ENCODE measurements at regions not wholly inside any gene's neighbourhood (a gene's known extent, or its start where the extent isn't known, plus 50 kb on each side); places are given as distances from the start of the nearest gene placed in this dataset.

DNA sequence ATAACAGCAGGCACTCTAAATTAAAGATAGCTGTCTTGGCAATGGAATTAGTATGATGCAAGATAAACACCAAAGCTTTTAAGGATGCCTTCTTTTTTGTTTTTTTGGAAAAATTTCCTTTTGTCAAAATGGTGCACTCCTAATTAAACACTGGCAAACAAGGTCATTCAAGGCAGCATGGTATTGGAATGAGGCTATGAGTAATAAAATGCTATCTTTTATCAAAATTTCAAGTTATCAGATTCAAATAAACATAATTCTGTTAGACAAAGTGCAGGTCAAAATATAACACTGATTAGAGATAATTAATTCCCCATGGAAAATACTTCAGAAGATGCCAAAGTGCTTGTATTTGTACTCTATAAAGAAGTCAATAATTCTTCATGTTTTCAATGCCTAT lies 514.1 kb downstream of the TENT5A start:
- Mint-ChIP-seq H3K4me1 (ENCODE audit: low read depth) (peaks cover 1% of the 10 kb centered on the region), H3K36me3 (ENCODE audit: low read depth) (no peaks in the 10 kb centered on the region), H3K27ac (no peak overlapping the region), H3K4me3 (no peak overlapping the region), H3K27me3 (ENCODE audit: low read depth) (no peaks in the 10 kb centered on the region), H3K9me3 (no peaks in the 10 kb centered on the region)
- no peak for DNase-seq (ENCODE audit: low spot score)

DNA sequence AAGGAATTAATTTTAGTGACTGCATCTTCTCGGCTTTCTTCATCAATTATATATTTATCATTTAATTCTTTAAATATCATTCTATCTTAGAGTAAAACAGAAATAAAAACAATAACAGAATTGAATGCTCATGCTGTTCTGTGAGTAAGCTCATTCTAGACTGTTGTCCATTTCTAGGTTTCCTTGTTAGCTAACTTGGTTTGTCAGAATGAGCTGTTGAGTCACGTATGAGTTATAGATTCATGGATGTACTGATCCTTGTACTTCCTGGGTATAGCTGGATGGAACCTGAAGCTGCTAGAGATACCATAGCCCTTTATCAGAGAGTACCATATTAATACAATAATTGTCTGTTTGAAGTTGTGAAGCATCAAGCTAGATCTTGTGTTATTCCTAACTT lies 515.3 kb downstream of the TENT5A start:
- Mint-ChIP-seq H3K27me3 (ENCODE audit: low read depth) (no peaks in the 10 kb centered on the region), H3K4me1 (ENCODE audit: low read depth) (peaks cover 1% of the 10 kb centered on the region), H3K4me3 (no peak overlapping the region), H3K36me3 (ENCODE audit: low read depth) (no peaks in the 10 kb centered on the region), H3K9me3 (no peaks in the 10 kb centered on the region), H3K27ac (no peak overlapping the region)
- no peak for DNase-seq (ENCODE audit: low spot score)

DNA sequence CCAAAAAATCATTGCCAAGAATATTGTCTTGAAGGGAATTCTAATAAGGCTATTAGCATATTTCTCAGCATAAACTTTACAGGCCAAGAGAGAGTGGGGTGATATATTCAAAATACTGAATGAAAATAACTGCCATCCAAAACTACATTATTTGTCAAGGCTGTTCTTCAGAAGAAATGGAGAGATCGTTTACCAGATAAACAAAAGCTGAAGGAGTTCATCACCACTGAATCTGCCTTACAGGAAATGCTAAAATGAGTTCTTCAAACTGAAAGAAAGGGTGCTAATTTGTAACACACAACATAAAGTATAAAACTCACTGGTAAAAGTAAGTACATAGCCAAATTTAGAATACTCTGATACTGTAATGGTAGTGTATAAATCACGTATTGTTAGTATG lies 517.0 kb downstream of the TENT5A start:
- no peak for DNase-seq (ENCODE audit: low spot score)
- H3K27me3 Mint-ChIP-seq (ENCODE audit: low read depth), result no peaks in the 10 kb centered on the region
- peaks cover 1% of the 10 kb centered on the region for H3K4me1 Mint-ChIP-seq (ENCODE audit: low read depth)
- no peak overlapping the region for H3K4me3 Mint-ChIP-seq
- no peaks in the 10 kb centered on the region for H3K36me3 Mint-ChIP-seq (ENCODE audit: low read depth)
- no peaks in the 10 kb centered on the region for H3K9me3 Mint-ChIP-seq
- H3K27ac Mint-ChIP-seq, result no peak overlapping the region

DNA sequence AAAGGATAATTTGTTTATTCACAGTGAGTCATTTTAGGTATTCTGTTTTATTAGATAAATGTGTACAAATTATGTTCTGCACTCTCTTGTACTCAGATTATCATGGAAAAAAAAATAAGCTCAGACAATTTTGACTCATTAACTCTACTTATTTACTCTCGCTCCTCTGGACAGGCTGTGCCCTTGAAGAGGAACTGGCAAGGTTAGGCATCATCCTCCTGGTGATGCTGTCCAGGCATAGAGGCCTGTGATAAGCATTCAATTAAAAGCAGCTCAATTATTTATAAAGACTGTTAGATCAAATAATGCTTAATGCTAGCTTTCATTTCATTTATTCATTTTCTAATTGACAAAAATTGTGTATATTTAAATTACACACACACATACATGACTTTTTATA lies 518.5 kb downstream of the TENT5A start:
- Mint-ChIP-seq H3K27me3 (ENCODE audit: low read depth) (no peaks in the 10 kb centered on the region), H3K36me3 (ENCODE audit: low read depth) (no peaks in the 10 kb centered on the region), H3K4me3 (no peak overlapping the region), H3K27ac (no peak overlapping the region), H3K4me1 (ENCODE audit: low read depth) (peaks cover 1% of the 10 kb centered on the region), H3K9me3 (no peaks in the 10 kb centered on the region)
- no peak for DNase-seq (ENCODE audit: low spot score)

DNA sequence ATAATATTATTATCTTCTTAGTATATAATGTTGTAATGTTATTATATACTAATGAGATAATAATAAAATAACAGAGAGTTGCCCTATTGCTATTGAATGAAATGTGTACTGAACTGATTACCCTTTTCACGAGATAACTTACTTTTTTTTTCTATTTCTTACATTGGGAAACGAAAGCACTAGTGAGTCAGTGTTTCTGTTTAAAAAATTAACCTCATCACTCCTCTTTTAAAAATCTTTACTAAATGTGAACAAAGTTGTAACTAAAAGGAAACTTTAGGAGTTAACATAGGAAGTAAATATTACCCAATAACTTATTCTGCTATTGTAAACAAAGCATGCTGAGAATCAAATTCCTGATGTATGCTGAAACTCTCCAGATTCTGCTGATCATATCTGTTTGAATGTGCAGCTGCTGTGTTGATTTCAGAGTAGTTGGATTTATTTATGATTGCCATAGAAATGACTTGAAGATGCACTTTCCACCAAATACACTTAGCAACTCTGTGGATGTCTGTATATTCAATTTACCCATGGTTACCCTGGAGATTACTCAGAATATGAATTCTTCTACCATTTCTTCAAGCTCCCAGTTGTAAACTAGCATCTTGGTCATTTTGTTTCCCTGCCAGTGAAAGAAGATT lies 523.4 kb downstream of the TENT5A start:
- no peak for DNase-seq (ENCODE audit: low spot score)
- Mint-ChIP-seq H3K36me3 (ENCODE audit: low read depth) (no peaks in the 10 kb centered on the region), H3K4me1 (ENCODE audit: low read depth) (no peaks in the 10 kb centered on the region), H3K9me3 (no peaks in the 10 kb centered on the region), H3K27ac (no peak overlapping the region), H3K27me3 (ENCODE audit: low read depth) (no peaks in the 10 kb centered on the region), H3K4me3 (no peak overlapping the region)

DNA sequence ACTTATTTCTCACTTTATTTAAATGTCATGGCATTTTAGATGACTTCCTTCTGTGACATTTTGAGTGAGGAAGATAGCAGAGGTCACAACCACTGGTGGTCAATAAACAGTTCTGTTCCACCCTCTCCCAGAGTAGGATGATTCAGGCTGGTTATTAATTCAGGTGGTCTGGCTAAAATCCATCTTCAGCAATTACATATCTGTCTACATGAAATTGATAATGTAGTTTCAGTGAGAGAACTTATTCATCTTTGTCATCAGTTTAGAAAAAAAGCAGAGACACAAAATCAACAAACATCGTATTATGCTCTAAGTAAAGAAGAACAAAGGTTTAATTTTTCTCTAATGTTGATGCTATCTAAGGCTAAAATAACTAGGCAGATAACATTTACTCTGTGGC lies 525.5 kb downstream of the TENT5A start:
- Mint-ChIP-seq H3K4me1 (ENCODE audit: low read depth) (no peaks in the 10 kb centered on the region), H3K36me3 (ENCODE audit: low read depth) (no peaks in the 10 kb centered on the region), H3K4me3 (no peak overlapping the region), H3K27ac (no peak overlapping the region), H3K9me3 (no peaks in the 10 kb centered on the region), H3K27me3 (ENCODE audit: low read depth) (no peaks in the 10 kb centered on the region)
- DNase-seq (ENCODE audit: low spot score), result no peak

DNA sequence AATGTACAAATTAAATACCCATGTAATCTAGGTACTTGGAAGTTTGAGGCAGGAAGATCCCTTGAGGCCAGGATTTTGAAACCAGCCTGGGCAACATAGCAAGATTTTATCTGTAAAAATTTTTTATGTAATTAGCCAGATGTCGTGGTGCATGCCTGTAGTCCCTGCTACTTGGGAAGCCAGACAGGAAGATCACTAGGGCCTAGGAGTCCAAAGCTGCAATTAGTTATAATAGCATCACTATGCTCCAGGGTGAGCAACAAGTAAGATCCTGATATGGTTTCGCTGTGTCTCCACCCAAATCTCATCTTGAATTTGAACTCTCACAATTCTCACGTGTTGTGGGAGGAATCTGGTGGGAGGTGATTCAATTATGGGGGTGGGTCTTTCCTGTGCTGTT lies 535.8 kb downstream of the TENT5A start:
- peaks cover 16% of the 10 kb centered on the region for H3K9me3 Mint-ChIP-seq
- H3K27ac Mint-ChIP-seq, result no peak overlapping the region
- H3K4me1 Mint-ChIP-seq (ENCODE audit: low read depth), result no peaks in the 10 kb centered on the region
- no peaks in the 10 kb centered on the region for H3K36me3 Mint-ChIP-seq (ENCODE audit: low read depth)
- H3K4me3 Mint-ChIP-seq, result no peak overlapping the region
- no peak for DNase-seq (ENCODE audit: low spot score)
- no peaks in the 10 kb centered on the region for H3K27me3 Mint-ChIP-seq (ENCODE audit: low read depth)

DNA sequence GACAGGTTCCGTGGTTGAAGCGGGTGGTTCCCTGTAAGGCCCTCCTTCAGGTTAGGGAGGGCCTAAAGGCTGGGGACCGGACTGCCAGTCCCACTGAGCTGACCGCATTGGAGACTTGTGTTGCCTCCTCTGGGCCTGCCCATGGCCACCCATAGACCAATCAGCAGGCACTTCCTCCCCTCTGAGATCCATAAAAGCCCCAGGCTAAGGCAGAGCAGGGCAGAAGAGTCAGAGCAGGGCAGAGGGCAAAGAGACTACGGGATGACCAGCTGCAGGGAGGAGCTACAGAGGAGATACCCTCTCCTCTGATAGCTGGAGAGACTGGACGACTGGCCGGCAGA lies 537.4 kb downstream of the TENT5A start:
- no peak overlapping the region for H3K27ac Mint-ChIP-seq

DNA sequence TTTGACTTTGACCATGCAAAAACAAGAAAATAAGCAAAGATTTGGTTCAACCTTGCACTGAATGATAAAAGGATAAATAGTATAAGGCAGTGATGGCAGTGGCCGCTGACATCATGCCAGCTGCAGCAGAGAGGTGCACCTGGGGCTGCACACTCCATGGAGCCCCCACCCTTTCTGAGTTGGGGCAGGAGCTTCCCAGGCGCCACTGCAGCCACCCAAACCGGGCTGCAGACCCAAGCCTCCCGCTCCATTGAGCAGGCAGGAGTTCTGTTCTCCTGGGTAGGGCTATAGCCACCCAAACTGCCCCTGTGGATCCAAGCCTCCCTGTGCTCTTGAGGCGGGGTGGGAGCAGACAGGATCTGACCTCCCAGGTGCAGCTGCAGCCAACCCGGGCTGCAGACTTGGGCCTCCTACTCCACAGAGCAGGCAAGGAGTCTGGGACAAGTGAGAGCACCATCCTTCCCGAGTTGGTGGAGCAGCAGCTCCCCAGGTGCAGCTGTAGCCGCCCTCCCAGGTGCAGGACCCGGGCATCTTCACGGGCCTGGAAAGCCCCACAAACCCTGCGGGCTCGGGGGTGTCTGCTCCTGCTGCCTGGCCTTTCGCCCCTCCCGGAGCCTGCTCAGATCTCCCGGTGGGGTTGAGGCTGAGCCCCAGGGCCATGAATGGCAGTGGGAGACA lies 537.9 kb downstream of the TENT5A start:
- Mint-ChIP-seq H3K9me3 (peaks cover 21% of the 10 kb centered on the region), H3K27ac (no peak overlapping the region), H3K4me1 (ENCODE audit: low read depth) (no peaks in the 10 kb centered on the region), H3K4me3 (no peak overlapping the region), H3K36me3 (ENCODE audit: low read depth) (no peaks in the 10 kb centered on the region), H3K27me3 (ENCODE audit: low read depth) (no peaks in the 10 kb centered on the region)
- DNase-seq (ENCODE audit: low spot score), result no peak

More for the DNA sequence above, 537.4 kb downstream of the TENT5A start:
- Mint-ChIP-seq H3K4me1 (ENCODE audit: low read depth) (no peaks in the 10 kb centered on the region), H3K27me3 (ENCODE audit: low read depth) (no peaks in the 10 kb centered on the region), H3K9me3 (peaks cover 21% of the 10 kb centered on the region), H3K4me3 (no peak overlapping the region), H3K36me3 (ENCODE audit: low read depth) (no peaks in the 10 kb centered on the region)
- no peak for DNase-seq (ENCODE audit: low spot score)

DNA sequence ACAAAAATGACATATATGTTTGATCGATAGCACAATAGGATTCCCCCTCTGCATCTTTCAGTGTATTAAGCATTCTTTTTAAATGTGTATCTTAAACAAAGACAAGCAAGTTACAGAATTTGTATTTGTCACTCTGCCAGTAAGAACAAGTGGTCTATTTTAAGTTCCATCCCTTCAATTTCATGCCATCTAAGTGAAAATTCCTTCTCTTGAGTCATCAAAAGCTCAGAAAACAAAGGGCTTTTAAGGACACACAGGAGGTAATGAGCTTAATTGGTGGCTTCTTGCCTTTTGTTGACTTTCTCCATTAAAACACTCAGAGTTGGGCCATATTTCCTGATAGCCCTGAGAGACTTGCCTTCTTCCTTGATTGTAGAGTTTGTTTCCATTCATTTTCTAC lies 547.8 kb downstream of the TENT5A start:
- no peak overlapping the region for H3K4me3 Mint-ChIP-seq
- no peak for DNase-seq (ENCODE audit: low spot score)
- H3K4me1 Mint-ChIP-seq (ENCODE audit: low read depth), result no peaks in the 10 kb centered on the region
- H3K27me3 Mint-ChIP-seq (ENCODE audit: low read depth), result no peaks in the 10 kb centered on the region
- H3K9me3 Mint-ChIP-seq, result peaks cover 5% of the 10 kb centered on the region
- H3K36me3 Mint-ChIP-seq (ENCODE audit: low read depth), result no peaks in the 10 kb centered on the region
- no peak overlapping the region for H3K27ac Mint-ChIP-seq

DNA sequence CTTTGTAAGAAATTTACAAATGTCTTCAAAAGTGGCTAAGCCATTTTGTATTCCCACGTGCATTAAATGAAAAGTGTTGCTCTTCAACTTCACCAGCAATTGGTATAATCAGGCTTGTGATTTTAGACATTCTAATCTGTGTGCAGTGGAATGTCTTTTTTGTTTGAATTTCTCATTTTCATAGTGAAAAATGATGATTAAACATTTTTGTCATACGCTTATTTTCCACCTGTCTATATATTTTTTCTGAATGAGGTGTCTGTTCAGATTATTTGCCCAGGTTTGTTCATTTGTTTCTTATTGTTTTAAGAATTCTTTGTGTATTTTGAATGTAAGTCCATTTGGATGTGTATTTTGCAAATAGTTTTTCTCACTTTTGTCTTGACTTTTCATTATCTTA lies 558.1 kb downstream of the TENT5A start:
- no peak overlapping the region for H3K27ac Mint-ChIP-seq
- no peaks in the 10 kb centered on the region for H3K36me3 Mint-ChIP-seq (ENCODE audit: low read depth)
- peaks cover 2% of the 10 kb centered on the region for H3K9me3 Mint-ChIP-seq
- H3K4me1 Mint-ChIP-seq (ENCODE audit: low read depth), result no peaks in the 10 kb centered on the region
- H3K27me3 Mint-ChIP-seq (ENCODE audit: low read depth), result no peaks in the 10 kb centered on the region
- no peak for DNase-seq (ENCODE audit: low spot score)
- H3K4me3 Mint-ChIP-seq, result no peak overlapping the region

DNA sequence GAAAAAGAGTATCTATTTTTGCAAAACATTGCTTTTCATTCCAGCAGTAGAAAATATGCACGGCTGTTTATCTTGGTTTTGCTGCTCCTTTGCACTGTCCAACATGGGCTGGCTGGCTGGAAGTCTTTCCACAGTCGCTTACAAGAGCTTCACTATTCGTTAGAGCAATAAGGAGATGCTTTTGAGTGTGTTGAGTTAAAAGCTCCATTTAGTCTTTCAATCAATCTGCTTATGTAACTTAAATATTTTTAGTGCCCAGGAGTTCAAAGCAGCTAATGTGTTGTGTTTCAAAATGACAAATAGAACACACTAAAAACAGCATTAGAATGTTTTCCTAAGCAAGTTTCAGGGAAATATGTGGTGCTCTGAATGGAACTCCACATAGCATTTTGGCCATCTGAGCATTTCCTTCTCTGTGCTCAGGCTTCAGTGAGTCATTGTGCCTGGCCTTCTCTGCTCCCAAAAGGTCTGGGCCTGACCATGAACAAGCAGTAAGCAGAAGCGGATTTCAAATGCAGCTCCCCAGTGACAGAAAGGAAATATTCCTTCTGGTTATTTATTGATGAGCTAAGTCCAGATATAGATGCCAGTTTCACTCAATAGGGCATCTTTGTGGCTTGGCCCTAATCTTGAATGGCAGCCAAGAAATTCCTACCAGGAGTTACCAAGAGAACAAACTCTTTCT lies 580.3 kb downstream of the TENT5A start:
- H3K27ac Mint-ChIP-seq, result no peak overlapping the region
- no peaks in the 10 kb centered on the region for H3K36me3 Mint-ChIP-seq (ENCODE audit: low read depth)
- no peaks in the 10 kb centered on the region for H3K27me3 Mint-ChIP-seq (ENCODE audit: low read depth)
- no peaks in the 10 kb centered on the region for H3K9me3 Mint-ChIP-seq
- H3K4me1 Mint-ChIP-seq (ENCODE audit: low read depth), result no peaks in the 10 kb centered on the region
- no peak for DNase-seq (ENCODE audit: low spot score)
- H3K4me3 Mint-ChIP-seq, result no peak overlapping the region

DNA sequence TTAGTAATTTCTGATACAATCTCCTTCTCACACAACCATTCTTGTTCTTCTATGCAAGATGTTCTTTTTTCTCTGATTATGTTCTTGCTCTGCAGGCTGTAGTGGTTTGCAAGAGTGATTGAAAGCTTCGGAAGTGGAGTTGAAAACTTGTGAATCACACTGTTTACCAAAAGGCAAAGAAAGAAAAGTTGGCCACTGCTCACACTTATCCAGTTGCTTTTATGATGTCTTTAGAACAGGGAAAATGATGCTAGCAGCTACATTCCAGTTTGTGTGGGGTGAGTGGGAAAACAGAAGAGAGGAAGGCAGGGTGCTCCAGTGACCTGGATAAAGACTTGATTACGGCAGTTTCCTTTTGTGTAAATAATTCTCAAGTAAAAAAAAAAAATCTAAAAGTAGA lies 583.3 kb downstream of the TENT5A start:
- H3K9me3 Mint-ChIP-seq, result no peaks in the 10 kb centered on the region
- no peak for DNase-seq (ENCODE audit: low spot score)
- H3K27me3 Mint-ChIP-seq (ENCODE audit: low read depth), result no peaks in the 10 kb centered on the region
- H3K27ac Mint-ChIP-seq, result no peak overlapping the region
- H3K36me3 Mint-ChIP-seq (ENCODE audit: low read depth), result no peaks in the 10 kb centered on the region
- no peak overlapping the region for H3K4me3 Mint-ChIP-seq
- H3K4me1 Mint-ChIP-seq (ENCODE audit: low read depth), result no peaks in the 10 kb centered on the region

DNA sequence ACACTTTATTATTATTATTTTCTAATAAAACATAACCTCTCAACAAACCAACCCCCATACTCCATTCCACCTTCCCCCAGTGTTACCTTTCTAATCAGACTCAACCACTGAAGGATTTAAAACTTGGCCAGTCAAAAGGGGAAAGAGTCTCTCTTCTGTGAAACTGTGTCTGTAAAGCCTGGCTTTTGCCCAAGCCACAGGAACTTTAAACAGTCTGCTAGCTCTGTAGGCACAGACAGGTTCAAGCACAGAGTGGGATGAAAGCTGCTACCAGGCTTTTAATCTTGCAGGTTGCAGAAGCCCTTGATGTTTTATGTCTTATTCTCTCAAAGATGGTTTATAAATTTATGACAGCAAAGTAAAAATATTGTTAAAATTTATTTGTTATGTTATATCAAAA lies 585.7 kb downstream of the TENT5A start:
- no peak overlapping the region for H3K4me3 Mint-ChIP-seq
- H3K4me1 Mint-ChIP-seq (ENCODE audit: low read depth), result no peaks in the 10 kb centered on the region
- H3K9me3 Mint-ChIP-seq, result no peaks in the 10 kb centered on the region
- no peaks in the 10 kb centered on the region for H3K27me3 Mint-ChIP-seq (ENCODE audit: low read depth)
- no peaks in the 10 kb centered on the region for H3K36me3 Mint-ChIP-seq (ENCODE audit: low read depth)
- H3K27ac Mint-ChIP-seq, result no peak overlapping the region
- DNase-seq (ENCODE audit: low spot score), result no peak
